ENCODE measurements at regions not wholly inside any gene's neighbourhood (a gene's known extent, or its start where the extent isn't known, plus 50 kb on each side); places are given as distances from the start of the nearest gene placed in this dataset.

GRCh38 chr6:164990901-164991300, 318.5 kb downstream of the C6orf118 start:
- TF ChIP-seq CTCF (IDR thresholded peaks at IDR 0.05; ENCODE audit: low read depth, low read length, poor library complexity, severe bottlenecking) (no peak), EZH2phosphoT487 (IDR thresholded peaks at IDR 0.05; ENCODE audit: borderline replicate concordance, low read length) (no peak)
